ENCODE measurements at regions not wholly inside any gene's neighbourhood (a gene's known extent, or its start where the extent isn't known, plus 50 kb on each side); places are given as distances from the start of the nearest gene placed in this dataset.

GRCh38 chr15:66855041-66855440, 153.0 kb downstream of the SMAD6 start:
- TF ChIP-seq POLR2A (conservative IDR thresholded peaks at IDR 0.05) (no peak), EGR1 (conservative IDR thresholded peaks at IDR 0.05) (no peak), JUNB (CRISPR knock-in tag; conservative IDR thresholded peaks at IDR 0.05) (no peak)
- TF ChIP-seq, protein P1, sequence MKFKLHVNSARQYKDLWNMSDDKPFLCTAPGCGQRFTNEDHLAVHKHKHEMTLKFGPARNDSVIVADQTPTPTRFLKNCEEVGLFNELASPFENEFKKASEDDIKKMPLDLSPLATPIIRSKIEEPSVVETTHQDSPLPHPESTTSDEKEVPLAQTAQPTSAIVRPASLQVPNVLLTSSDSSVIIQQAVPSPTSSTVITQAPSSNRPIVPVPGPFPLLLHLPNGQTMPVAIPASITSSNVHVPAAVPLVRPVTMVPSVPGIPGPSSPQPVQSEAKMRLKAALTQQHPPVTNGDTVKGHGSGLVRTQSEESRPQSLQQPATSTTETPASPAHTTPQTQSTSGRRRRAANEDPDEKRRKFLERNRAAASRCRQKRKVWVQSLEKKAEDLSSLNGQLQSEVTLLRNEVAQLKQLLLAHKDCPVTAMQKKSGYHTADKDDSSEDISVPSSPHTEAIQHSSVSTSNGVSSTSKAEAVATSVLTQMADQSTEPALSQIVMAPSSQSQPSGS (CRISPR knock-in tag; IDR thresholded peaks at IDR 0.05): no peak
